ENCODE measurements at regions not wholly inside any gene's neighbourhood (a gene's known extent, or its start where the extent isn't known, plus 50 kb on each side); places are given as distances from the start of the nearest gene placed in this dataset.

- no peak for DNase-seq
These were observed 147.3 kb downstream of the IRS1 start for GRCh38 chr2:226652369-226652768.

DNA sequence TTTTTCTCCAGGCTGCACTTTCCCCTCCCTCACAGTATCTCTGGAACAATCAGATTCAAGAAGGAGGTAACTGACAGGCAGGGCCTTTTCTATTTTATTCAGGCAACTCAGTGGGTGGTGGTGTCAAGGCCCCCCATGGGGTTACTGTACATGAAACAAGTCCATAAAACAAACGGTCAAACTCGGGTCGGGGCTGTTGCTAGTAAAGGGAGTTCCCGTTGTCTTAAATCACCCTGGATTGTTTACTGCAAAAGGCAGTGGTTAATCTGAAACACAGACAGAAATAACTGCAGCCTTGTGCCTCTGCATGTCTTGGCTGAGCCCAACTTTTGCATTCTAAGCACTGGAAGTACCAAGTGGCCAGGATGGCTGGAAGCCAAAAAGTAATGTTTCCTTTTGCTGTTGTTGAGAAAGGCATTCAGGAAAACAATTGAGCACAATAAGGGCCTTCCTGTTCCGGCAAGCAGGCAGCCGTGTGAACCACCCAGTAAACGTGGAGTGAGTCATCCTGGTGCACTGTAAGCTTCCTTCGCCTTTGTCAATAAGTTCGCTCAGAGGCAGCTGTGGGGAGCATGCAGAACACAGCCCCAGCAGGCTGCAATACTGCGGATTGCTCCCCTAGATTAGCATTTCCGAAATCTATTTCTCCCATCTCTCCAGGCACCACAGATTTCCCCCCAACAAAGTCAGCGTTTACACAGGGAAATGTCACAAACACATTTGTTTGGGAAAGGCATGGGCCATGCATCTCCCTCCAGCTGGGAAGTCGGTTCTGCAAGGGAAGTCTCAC lies 149.6 kb downstream of the IRS1 start:
- peak; percentile 14 for DNase-seq

- no peak for DNase-seq
These were observed 150.4 kb downstream of the IRS1 start for GRCh38 chr2:226649201-226649600.

- no peak for DNase-seq
These were observed 151.8 kb downstream of the IRS1 start for GRCh38 chr2:226647621-226648518.

- no peak for DNase-seq
These were observed 155.2 kb downstream of the IRS1 start for GRCh38 chr2:226644399-226644865.

DNA sequence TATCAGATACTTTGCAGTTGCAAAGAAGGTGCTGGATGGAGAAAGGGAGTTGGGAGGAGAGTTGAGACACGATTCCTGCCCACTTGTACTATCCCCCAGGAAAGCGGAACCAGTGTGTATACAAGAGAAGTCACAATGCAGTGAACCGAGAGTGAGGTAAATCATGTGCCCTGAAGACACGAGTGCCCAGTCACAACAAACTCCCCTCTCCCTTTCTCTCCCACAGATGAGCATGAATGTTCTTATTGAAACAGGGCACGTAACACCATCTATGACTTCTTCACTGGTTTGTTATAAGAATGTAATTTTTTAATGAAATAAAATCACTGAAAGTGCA lies 155.7 kb downstream of the IRS1 start:
- no peak for DNase-seq

DNA sequence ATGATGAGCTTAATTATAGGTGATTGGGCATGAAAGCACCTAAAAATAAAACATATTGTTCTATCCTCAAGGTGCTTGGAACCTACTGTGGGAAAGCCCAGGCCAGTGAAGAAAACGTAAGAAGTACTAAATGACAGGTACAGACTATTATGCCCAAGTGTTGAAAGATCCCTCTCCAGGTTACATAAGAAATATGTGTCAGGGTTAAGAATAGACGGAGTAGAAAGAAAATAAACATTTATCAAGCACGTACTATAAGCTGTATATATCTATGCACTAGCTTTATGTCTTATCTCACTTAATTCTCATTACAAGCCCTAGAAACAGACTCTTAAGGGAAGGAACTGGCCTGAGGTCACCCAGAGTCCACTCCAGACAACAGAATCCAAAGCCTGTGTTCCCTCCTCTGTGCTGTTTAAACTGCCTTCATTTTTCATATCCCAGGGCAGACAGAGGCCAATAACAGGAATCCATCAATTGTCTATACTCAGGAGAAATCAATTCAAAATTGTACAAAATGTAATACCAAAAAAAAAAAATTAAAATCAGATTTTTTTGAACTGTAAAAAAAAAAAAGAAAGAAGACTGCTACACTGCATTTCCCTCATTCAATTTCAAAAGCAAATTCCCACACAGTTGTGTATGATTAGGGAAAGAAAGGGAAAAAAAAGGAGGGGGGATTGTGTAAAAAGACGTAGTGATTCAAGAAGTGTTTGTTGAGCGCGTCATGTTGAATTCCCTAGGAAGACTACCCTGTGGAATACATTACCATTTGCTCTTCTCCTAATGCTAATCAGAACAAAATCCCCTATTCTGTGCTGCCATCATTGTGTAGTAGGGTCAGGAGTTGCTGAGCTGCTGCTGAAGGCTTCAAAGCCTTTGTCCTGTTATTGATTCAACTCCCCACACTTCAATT lies 156.3 kb downstream of the IRS1 start:
- no peak for DNase-seq

DNA sequence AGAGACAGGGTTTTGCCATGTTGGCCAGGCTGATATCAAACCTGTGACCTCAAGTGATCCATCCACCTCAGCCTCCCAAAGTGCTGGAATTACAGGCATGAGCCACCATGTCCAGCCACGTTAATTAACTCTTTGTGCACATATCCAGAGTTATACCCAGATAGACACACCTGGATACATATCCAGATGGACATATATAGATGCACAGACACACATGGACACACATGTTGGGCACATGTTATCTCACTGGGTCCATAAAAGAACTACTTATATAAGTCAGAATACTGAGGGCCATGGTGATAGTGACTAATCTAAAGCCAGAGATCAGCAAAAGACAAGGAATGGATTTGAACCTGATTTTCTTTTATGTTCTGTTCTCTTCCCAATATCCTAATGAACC lies 158.6 kb downstream of the IRS1 start:
- no peak for DNase-seq

DNA sequence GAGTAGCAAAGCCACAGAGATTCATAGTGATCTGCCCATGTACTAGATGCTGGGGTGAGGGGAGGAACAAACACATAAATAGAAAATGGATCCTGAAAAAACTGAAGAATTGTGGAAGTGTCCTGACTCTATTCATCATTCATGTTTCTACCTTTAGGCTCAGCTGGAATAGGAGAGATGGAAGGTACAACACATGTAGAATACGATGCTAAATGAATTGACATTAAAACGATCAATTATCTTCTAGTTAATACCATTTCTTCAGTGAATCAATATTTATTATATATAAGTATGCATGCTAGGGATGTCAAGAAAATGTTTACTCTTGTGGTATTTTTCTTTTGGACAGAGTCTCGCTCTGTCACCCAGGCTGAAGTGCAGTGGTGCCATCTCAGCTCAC lies 159.1 kb downstream of the IRS1 start:
- DNase-seq: no peak

- DNase-seq: no peak
These were observed 160.1 kb downstream of the IRS1 start for GRCh38 chr2:226639550-226639949.

- no peak for DNase-seq
These were observed 161.0 kb downstream of the IRS1 start for GRCh38 chr2:226638576-226638975.

DNA sequence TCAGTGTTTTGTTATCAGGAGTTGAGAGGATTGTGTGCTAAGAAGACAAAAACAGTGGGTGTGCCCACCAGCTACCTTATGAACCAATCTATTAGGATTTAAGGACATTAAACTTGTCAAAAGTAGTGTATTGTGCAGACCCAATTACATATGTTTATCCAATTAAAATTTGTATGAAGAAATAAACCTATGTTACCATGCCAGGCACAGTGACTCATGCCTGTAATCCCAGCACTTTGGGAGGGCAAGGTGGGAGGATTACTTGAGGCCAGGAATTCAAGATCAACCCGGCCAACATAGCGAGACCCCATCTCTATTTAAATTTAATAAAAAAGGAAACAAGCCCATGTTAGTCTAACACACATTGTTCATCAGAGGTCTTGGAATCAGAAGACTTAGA lies 162.2 kb downstream of the IRS1 start:
- DNase-seq: no peak

DNA sequence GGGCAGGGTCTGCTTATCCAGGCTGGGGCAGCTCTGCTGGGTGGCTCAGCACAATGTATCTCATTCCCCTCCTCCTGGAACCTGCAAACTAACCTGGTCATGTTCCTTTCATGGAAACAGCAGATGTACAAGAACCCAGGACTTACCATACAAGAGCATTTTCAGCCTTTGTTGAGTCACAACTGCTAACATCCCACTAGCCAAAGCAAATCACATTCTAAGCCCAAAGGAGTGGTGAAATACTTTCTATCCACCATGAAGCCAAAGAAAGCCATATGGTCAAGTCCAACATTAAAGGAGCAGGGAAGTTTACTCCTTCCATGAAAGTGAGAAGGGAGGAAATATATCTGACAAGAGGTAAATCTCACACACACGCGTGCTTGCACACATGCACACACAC lies 163.0 kb downstream of the IRS1 start:
- no peak for DNase-seq

DNA sequence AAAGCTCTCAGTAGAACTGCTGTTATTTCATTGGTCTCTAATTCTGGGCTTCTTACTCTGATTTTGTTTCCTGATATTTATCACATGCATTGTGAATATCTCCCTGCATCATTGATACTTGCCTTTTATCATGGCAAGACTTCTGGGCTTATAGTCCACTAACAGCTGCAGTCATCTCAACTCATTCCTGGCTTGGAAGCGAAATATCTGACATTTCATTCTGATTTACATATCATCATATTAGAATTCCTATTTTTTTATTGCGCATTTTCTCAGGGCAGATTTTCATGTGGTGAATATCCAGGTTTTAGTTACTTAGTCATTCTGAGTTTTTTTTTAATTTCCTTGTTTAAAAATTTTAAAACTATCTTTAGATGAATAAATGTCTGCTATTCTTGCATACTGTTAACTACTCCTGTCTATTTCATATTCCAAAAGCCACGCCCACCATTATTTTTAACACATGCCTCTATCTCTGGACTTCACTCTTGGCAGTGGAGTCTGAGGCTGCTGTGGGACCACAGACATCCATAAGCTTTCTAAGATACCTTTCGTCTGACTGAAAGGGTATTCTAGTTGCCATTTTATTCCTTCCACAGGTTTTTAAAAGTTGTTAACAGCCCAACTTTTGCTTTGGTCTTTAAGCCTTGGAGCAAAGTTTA lies 164.5 kb downstream of the IRS1 start:
- DNase-seq: no peak

DNA sequence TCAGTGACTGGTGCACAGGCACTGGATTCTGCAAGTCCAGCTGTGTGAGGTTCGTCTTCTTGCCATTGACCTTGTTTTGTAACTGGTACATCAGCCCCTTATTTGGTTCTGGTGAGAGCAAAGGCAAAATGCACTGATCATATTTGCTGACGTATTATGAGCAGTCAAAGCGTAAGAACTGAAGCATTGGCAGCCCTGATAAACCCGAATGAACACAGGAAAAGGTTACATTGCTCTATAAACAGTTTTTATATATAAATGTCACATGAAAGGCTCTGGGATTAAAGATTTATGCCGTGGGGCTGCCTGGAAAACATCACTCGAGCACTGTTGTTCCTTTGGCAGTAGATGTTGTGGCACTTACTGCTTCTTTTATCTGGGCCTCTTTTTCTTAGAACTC lies 167.9 kb downstream of the IRS1 start:
- DNase-seq: no peak

- DNase-seq: no peak
These were observed 168.4 kb downstream of the IRS1 start for GRCh38 chr2:226631187-226631586.

- no peak for DNase-seq
These were observed 173.7 kb downstream of the IRS1 start for GRCh38 chr2:226625946-226626345.

DNA sequence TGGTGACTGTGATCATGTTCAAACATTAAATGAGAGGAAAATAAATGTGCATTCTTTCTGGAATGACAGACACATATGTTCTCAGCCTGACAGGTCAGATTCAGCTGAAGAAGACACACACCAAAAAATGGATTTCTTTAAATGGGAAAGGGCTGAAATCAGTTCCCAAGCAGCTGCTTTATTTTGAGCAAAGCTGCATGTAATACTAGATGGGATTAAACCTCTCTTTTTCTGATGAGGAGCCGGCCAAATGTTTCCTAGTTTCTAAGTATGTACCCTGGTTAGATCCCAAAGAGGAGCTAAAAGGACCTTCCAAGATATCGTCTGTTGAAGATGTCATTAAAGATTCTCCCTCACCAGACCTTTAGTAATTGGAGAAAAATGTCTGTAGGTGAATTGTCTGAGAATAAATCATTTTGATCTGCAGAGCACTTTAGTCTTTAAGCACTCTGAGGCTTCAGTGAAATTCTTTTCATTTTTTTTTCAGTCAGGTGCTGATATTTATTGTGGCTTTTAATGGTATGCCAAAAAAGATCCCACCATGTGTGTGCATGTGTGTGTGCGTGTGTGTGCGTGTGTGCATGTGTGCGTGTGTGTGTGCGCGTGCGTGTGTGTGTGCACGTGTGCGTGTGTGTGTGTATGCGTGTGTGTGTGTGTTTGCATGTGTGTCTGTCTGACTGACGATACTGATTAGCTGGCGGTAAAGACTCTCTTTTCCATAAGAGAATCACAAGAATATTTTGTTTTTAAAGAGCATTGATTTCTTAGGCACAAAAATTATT lies 175.8 kb downstream of the IRS1 start:
- DNase-seq: no peak

GRCh38 chr2:226622484-226622883 lies 177.1 kb downstream of the IRS1 start:
- no peak for DNase-seq

DNA sequence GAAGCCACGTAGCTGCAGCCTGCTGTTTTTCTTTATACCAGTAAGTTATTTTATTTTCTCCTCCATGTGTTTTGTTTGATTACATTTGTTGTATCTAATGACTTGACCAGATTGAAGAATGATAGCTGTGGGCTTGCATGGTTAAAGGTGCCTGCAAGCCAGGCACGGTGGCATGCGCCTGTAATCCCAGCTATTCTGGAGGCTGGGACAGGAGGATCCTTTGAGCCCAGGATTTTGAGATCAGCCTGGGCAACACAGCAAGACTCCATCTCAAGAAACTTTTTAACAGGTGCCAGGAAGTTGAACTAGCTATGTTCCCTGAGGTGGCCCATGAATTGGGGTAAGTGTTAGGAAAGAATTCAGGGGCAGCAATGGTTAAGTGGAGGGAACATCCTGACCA lies 179.4 kb downstream of the IRS1 start:
- no peak for DNase-seq

- no peak for DNase-seq
These were observed 179.9 kb downstream of the IRS1 start for GRCh38 chr2:226619707-226620106.
